HepG2 (cell line): ENCODE measurements at regions not wholly inside any gene's neighbourhood (a gene's known extent, or its start where the extent isn't known, plus 50 kb on each side); places are given as distances from the start of the nearest gene placed in this dataset.
A peak's percentile ranks its signal among the peaks of the same experiment; 100 is the strongest.
"Not testable (repeated sequence)": the region's sequence is repeated elsewhere in the genome, so short reads cannot be mapped to it uniquely, and the experiment has no call there.

Source experiments
- ATAC-seq: fragments of 200-7000 bp; cut with Tn5 transposase; 3 replicates; pipeline ENCODE4 v1.9.1; 2020; ENCODE audit warnings: mild to moderate bottlenecking, moderate library complexity
- BruUV-seq: library from RNA; stranded (reverse); fragments of 400-500 nt; replicated peaks from 2 replicates; lab custom pipeline; 2021; lab: Mats Ljungman, UMichigan
- CTCF ChIA-PET: fragments of 300-600 bp; formaldehyde crosslinking; extraction: SDS; loops from one replicate; lab custom pipeline; 2021; ENCODE audit warnings: low total read pairs, inconsistent platforms, low intra/inter-chr PET ratio; lab: Yijun Ruan, JAX
- POLR2A ChIA-PET: fragments of 350-600 bp; sonication (Branson Sonifier 250); formaldehyde crosslinking; loops from one replicate; lab custom pipeline; 2020; ENCODE audit warnings: antibody characterized with exemption, inconsistent platforms; lab: Yijun Ruan, JAX
- DNase-seq: peaks from one replicate; pipeline ENCODE4 v3.0.0-alpha.2; 2015; ENCODE audit warnings: low spot score
- FAIRE-seq: peaks from 3 replicates; lab custom pipeline; 2011; peaks lifted over from hg19 to GRCh38; lab: Jason Lieb, UNC
- H2AFZ ChIP-seq: one replicate; pipeline ENCODE4 v1.6.1; 2011; ENCODE audit warnings: low read length, inconsistent platforms
- H3K27ac ChIP-seq: fragments of 300-600 bp; 3 replicates; pipeline ENCODE4 v1.8.0; 2011; ENCODE audit warnings: mixed run types, mild to moderate bottlenecking, mixed read lengths, low read length, inconsistent platforms; ENCODE audit not compliant: insufficient read depth; ENCODE audit errors: extremely low read length
- H3K27me3 ChIP-seq, 2 experiments: fragments of 200-600 bp in 1 of 2; 2 replicates in 1 of 2; 3 replicates in 1 of 2; pipeline versions ENCODE4 v1.6.0 to v1.8.0; 2011; ENCODE audit warnings: low read length in 2 of 2, mild to moderate bottlenecking in 2 of 2, moderate library complexity in 2 of 2, inconsistent platforms in 1 of 2; ENCODE audit not compliant: insufficient read depth in 2 of 2, control insufficient read depth in 1 of 2
- H3K36me3 ChIP-seq, 2 experiments: fragments of 200-600 bp in 1 of 2; replicated peaks in 1 of 2; 2 replicates in 1 of 2; 3 replicates in 1 of 2; pipeline versions ENCODE4 v1.5.1 to v1.8.0; 2011; ENCODE audit warnings: low read length in 2 of 2, inconsistent platforms in 1 of 2; ENCODE audit not compliant: insufficient read depth in 2 of 2, control insufficient read depth in 1 of 2
- H3K4me1 ChIP-seq: 2 replicates; pipeline ENCODE4 v1.5.1; 2012; ENCODE audit warnings: low read length, inconsistent platforms; ENCODE audit not compliant: insufficient read depth
- H3K4me2 ChIP-seq: 2 replicates; pipeline ENCODE4 v1.6.0; 2011; ENCODE audit warnings: low read depth, low read length, inconsistent platforms
- H3K4me3 ChIP-seq, 3 experiments: fragments of 200-600 bp in 1 of 3; sonication (generic), shearing (Covaris generic) in 1 of 3; replicated peaks in 1 of 3; 2 replicates each; pipeline ENCODE4 v1.5.1; 2011 to 2016; ENCODE audit warnings: low read length in 3 of 3, inconsistent platforms in 2 of 3, low read depth in 2 of 3, mild to moderate bottlenecking in 2 of 3, control low read depth in 1 of 3, mixed read lengths in 1 of 3; ENCODE audit not compliant: insufficient read depth in 1 of 3
- H3K79me2 ChIP-seq: one replicate; pipeline ENCODE4 v1.6.1; 2011; ENCODE audit warnings: low read length, inconsistent platforms; ENCODE audit not compliant: insufficient read depth
- H3K9ac ChIP-seq: 2 replicates; pipeline ENCODE4 v1.6.0; 2011; ENCODE audit warnings: mild to moderate bottlenecking, low read depth, low read length, inconsistent platforms; ENCODE audit not compliant: insufficient read depth
- H3K9me3 ChIP-seq: 2 replicates; pipeline ENCODE4 v1.5.1; 2012; ENCODE audit warnings: mild to moderate bottlenecking, low read length
- H4K20me1 ChIP-seq: 2 replicates; pipeline ENCODE4 v1.6.0; 2011; ENCODE audit warnings: inconsistent platforms, mild to moderate bottlenecking, low read length, moderate library complexity; ENCODE audit not compliant: insufficient read depth
- FOXO1 ChIP-seq: sonication (generic); formaldehyde crosslinking; IDR thresholded peaks from 2 replicates; pipeline ENCODE4 v1.4.0; 2020; ENCODE audit warnings: missing genetic modification reagents
- HOXD1 ChIP-seq: sonication (generic); formaldehyde crosslinking; IDR thresholded peaks from 2 replicates; pipeline ENCODE4 v1.5.0; 2020; ENCODE audit warnings: missing genetic modification reagents
- MAFF ChIP-seq: IDR thresholded peaks from 2 replicates; pipeline ENCODE4 v1.6.1; 2011; ENCODE audit warnings: low read depth, low read length, improper control_type of control experiment
- MAFK ChIP-seq, 2 experiments: IDR thresholded peaks in 1 of 2; conservative IDR thresholded peaks in 1 of 2; 2 replicates each; pipeline ENCODE4 v1.6.1; 2011; ENCODE audit warnings: improper control_type of control experiment in 2 of 2, low read length in 2 of 2
- REL ChIP-seq: sonication (generic); formaldehyde crosslinking; conservative IDR thresholded peaks from 2 replicates; pipeline ENCODE4 v1.8.0; 2022; ENCODE audit warnings: mild to moderate bottlenecking, missing genetic modification reagents, moderate library complexity
- SMYD3 ChIP-seq: sonication (generic); formaldehyde crosslinking; IDR thresholded peaks from 2 replicates; pipeline ENCODE4 v1.8.1; 2023; ENCODE audit warnings: mild to moderate bottlenecking, missing genetic modification reagents
- TBP ChIP-seq: sonication (generic); formaldehyde crosslinking; IDR thresholded peaks from 2 replicates; pipeline ENCODE4 v1.5.0; 2020; ENCODE audit warnings: missing genetic modification reagents
- TRIM24 ChIP-seq: sonication (generic); formaldehyde crosslinking; IDR thresholded peaks from 2 replicates; pipeline ENCODE4 v1.8.0; 2022; ENCODE audit warnings: mild to moderate bottlenecking, missing genetic modification reagents
- ZBTB26 ChIP-seq: IDR thresholded peaks from 2 replicates; pipeline ENCODE4 v1.6.1; 2016; ENCODE audit warnings: missing compliant biosample characterization, missing genetic modification reagents, borderline replicate concordance
- ZNF496 ChIP-seq: sonication (generic); formaldehyde crosslinking; IDR thresholded peaks from 2 replicates; pipeline ENCODE4 v1.8.1; 2023; ENCODE audit warnings: mild to moderate bottlenecking, moderate library complexity, missing genetic modification reagents; ENCODE audit not compliant: insufficient replicate concordance
- ZNF550 ChIP-seq: sonication (generic); formaldehyde crosslinking; IDR thresholded peaks from 2 replicates; pipeline ENCODE4 v1.4.0; 2020; ENCODE audit warnings: mild to moderate bottlenecking, missing genetic modification reagents, borderline replicate concordance
- ZNF891 ChIP-seq: sonication (generic); formaldehyde crosslinking; IDR thresholded peaks from 2 replicates; pipeline ENCODE4 v1.5.0; 2020; ENCODE audit warnings: mild to moderate bottlenecking, missing genetic modification reagents
- WGBS: methylation state at CpG from one replicate; pipeline ENCODE4 v1.1.6; 2017; ENCODE audit warnings: low lambda C conversion rate; 5-methylcytosine and 5-hydroxymethylcytosine counted together
- in situ Hi-C: cut with HindIII; loops from 2 replicates; pipeline ENCODE4 v1.10.0; 2017; ENCODE audit warnings: low pct_unique_long_range_greater_than_20kb; ENCODE audit not compliant: extremely low pct_ligation_motif_present
- intact Hi-C: fragments of 100-400 bp; cut with micrococcal nuclease; formaldehyde crosslinking; loops from one replicate; pipeline ENCODE4 v1.10.0; 2022; ENCODE audit not compliant: unreplicated experiment

GRCh38 chr17:20779521-20779920 lies 200.0 kb downstream of the CDRT15L2 start:
- Histone ChIP-seq H3K4me1 (no peaks in the 10 kb centered on the region), H3K36me3 (no peaks in the 10 kb centered on the region), H4K20me1 (no peaks in the 10 kb centered on the region), H3K4me2 (no peak overlapping the region), H2AFZ (no peak overlapping the region), H3K9me3 (no peaks in the 10 kb centered on the region), H3K27me3 (no peaks in the 10 kb centered on the region; a peak in 1 of 5 replicates), H3K79me2 (no peaks in the 10 kb centered on the region), H3K27ac (no peak overlapping the region), H3K4me3 (no peak overlapping the region), H3K9ac (no peak overlapping the region)
- WGBS: 38% methylated on average over 10 of the region's 10 CpGs
- BruUV-seq: no TSS peak
- ATAC-seq: no peak
- CTCF ChIA-PET: no interaction called here
- in situ Hi-C loops (no loop called here), intact Hi-C loops (no loop called here)
- DNase-seq: no peak
- TF ChIP-seq ZNF496 (CRISPR knock-in tag): no peak
- no peak for TF ChIP-seq REL
- TF ChIP-seq TBP (CRISPR knock-in tag): no peak
- TF ChIP-seq ZNF550 (CRISPR knock-in tag): no peak
- no peak for TF ChIP-seq ZBTB26 (CRISPR knock-in tag)
- TF ChIP-seq HOXD1 (CRISPR knock-in tag): no peak
- no peak for TF ChIP-seq SMYD3 (CRISPR knock-in tag)
- TF ChIP-seq ZNF891: no peak
- TF ChIP-seq FOXO1 (CRISPR knock-in tag): no peak
- FAIRE-seq: no peak
- POLR2A ChIA-PET: no interaction called here

GRCh38 chr17:20781260-20781659 lies 201.7 kb downstream of the CDRT15L2 start:
- no peak for FAIRE-seq
- BruUV-seq: no TSS peak

GRCh38 chr17:20781869-20782268 lies 202.3 kb downstream of the CDRT15L2 start:
- BruUV-seq, DNase-seq, H4K20me1 ChIP-seq, POLR2A ChIA-PET, H3K27me3 ChIP-seq, H2AFZ ChIP-seq, in situ Hi-C loops, CTCF ChIA-PET, FAIRE-seq, H3K9me3 ChIP-seq, H3K79me2 ChIP-seq, H3K36me3 ChIP-seq, H3K27ac ChIP-seq, H3K4me2 ChIP-seq, H3K4me3 ChIP-seq, H3K4me1 ChIP-seq, H3K9ac ChIP-seq, intact Hi-C loops, ATAC-seq: not testable (repeated sequence)
- WGBS: 55% methylated on average over 5 of the region's 6 CpGs

More at GRCh38 chr17:20781260-20781659, 201.7 kb downstream of the CDRT15L2 start:
- Histone ChIP-seq H3K4me3 (no peak overlapping the region), H3K36me3 (no peaks in the 10 kb centered on the region), H3K27ac (no peak overlapping the region), H4K20me1 (no peaks in the 10 kb centered on the region), H3K4me1 (no peaks in the 10 kb centered on the region), H3K27me3 (no peaks in the 10 kb centered on the region; a peak in 1 of 5 replicates), H2AFZ (no peak overlapping the region), H3K9me3 (no peaks in the 10 kb centered on the region), H3K79me2 (no peaks in the 10 kb centered on the region), H3K4me2 (no peak overlapping the region), H3K9ac (no peak overlapping the region)
- intact Hi-C loops: no loop called here
- in situ Hi-C loops: no loop called here
- TF ChIP-seq MAFF (peak; percentile 66), TRIM24 (CRISPR knock-in tag) (no peak), MAFK (conservative IDR thresholded peaks at IDR 0.05 in 1 of 2, IDR thresholded peaks at IDR 0.05 in 1 of 2; ENCODE audit: low read length in 2 of 2) (peak; percentile 55 to 76; a peak in 3 of 4 replicates)
- POLR2A ChIA-PET: no interaction called here
- no peak for DNase-seq
- WGBS: 43% methylated on average over 2 of the region's 2 CpGs
- no peak for ATAC-seq
- CTCF ChIA-PET: no interaction called here
